K562 (cell line): ENCODE measurements at regions not wholly inside any gene's neighbourhood (a gene's known extent, or its start where the extent isn't known, plus 50 kb on each side); places are given as distances from the start of the nearest gene placed in this dataset.
A peak's percentile ranks its signal among the peaks of the same experiment; 100 is the strongest.

Source experiments
- ATAC-seq: fragments of 200-7000 bp; cut with Tn5 transposase; 3 replicates; pipeline ENCODE4 v1.9.1; 2020; ENCODE audit warnings: moderate library complexity
- BruUV-seq: library from RNA; stranded (reverse); fragments of 400-500 nt; replicated peaks from 2 replicates; lab custom pipeline; 2021; lab: Mats Ljungman, UMichigan
- CTCF ChIA-PET: fragments of 300-600 bp; formaldehyde crosslinking; extraction: SDS; loops from one replicate; lab custom pipeline; 2021; ENCODE audit warnings: low intra/inter-chr PET ratio; lab: Yijun Ruan, JAX
- POLR2A ChIA-PET: fragments of 300-600, 350-650 bp; sonication (Branson Sonifier 250); formaldehyde crosslinking; extraction: SDS; loops from one replicate; lab custom pipeline; 2021; ENCODE audit warnings: antibody characterized with exemption, inconsistent platforms; lab: Yijun Ruan, JAX
- DNase-seq, 4 experiments: peaks; one replicate each; pipeline versions ENCODE4 v3.0.0 to v3.0.0-alpha.2; 2011 to 2018; ENCODE audit warnings: low spot score in 3 of 4, mixed read lengths in 3 of 4; ENCODE audit errors: extremely low read depth in 1 of 4
- FAIRE-seq: peaks from 2 replicates; lab custom pipeline; 2011; peaks lifted over from hg19 to GRCh38; lab: Jason Lieb, UNC
- H2AFZ ChIP-seq: 2 replicates; pipeline ENCODE4 v1.6.0; 2011; ENCODE audit warnings: low read depth, low read length, control low read depth, inconsistent platforms
- H3K27ac ChIP-seq: fragments of 200-600 bp; 3 replicates; pipeline ENCODE4 v1.8.0; 2011; ENCODE audit warnings: low read depth, mild to moderate bottlenecking, control low read depth, inconsistent platforms, low read length, moderate library complexity, mixed read lengths; ENCODE audit errors: extremely low read depth
- H3K27me3 ChIP-seq, 2 experiments: fragments of 300-600 bp in 1 of 2; 2 replicates in 1 of 2; 3 replicates in 1 of 2; pipeline versions ENCODE4 v1.6.0 to v1.8.0; 2011; ENCODE audit warnings: inconsistent platforms in 2 of 2, low read length in 2 of 2, mild to moderate bottlenecking in 1 of 2, mixed read lengths in 1 of 2, moderate library complexity in 1 of 2; ENCODE audit not compliant: control insufficient read depth in 2 of 2, insufficient read depth in 2 of 2
- H3K36me3 ChIP-seq: fragments of 300-600 bp; 3 replicates; pipeline ENCODE4 v1.8.0; 2011; ENCODE audit warnings: mild to moderate bottlenecking, low read length, inconsistent platforms; ENCODE audit not compliant: control insufficient read depth, insufficient read depth
- H3K4me1 ChIP-seq, 2 experiments: fragments of 200-600 bp in 1 of 2; replicated peaks in 1 of 2; 2 replicates in 1 of 2; 3 replicates in 1 of 2; pipeline versions ENCODE4 v1.5.1 to v1.8.0; 2011; ENCODE audit warnings: inconsistent platforms in 2 of 2, low read length in 2 of 2, mild to moderate bottlenecking in 1 of 2, mixed read lengths in 1 of 2, moderate library complexity in 1 of 2; ENCODE audit not compliant: control insufficient read depth in 2 of 2, insufficient read depth in 2 of 2
- H3K4me2 ChIP-seq: 2 replicates; pipeline ENCODE4 v1.6.1; 2011; ENCODE audit warnings: low read length, control low read depth, inconsistent platforms, mixed read lengths; ENCODE audit not compliant: insufficient read depth
- H3K4me3 ChIP-seq: fragments of 200-600 bp; sonication (generic), shearing (Covaris generic); 2 replicates; pipeline ENCODE4 v1.5.1; 2016; ENCODE audit warnings: control low read depth, inconsistent platforms
- H3K79me2 ChIP-seq: fragments of 200-600 bp; 3 replicates; pipeline ENCODE4 v1.8.0; 2011; ENCODE audit warnings: low read length, inconsistent platforms; ENCODE audit not compliant: control insufficient read depth, insufficient read depth
- H3K9ac ChIP-seq, 2 experiments: 2 replicates each; pipeline versions ENCODE4 v1.6.0 to v1.6.1; 2011; ENCODE audit warnings: low read depth in 2 of 2, low read length in 2 of 2, control low read depth in 1 of 2, inconsistent platforms in 1 of 2, mild to moderate bottlenecking in 1 of 2, mixed read lengths in 1 of 2; ENCODE audit not compliant: insufficient read depth in 1 of 2
- H3K9me1 ChIP-seq: one replicate; pipeline ENCODE4 v1.6.0; 2011; ENCODE audit warnings: inconsistent platforms, mild to moderate bottlenecking, low read length, moderate library complexity; ENCODE audit not compliant: control insufficient read depth, insufficient read depth
- H3K9me3 ChIP-seq: replicated peaks from 2 replicates; pipeline ENCODE4 v1.5.1; 2011; ENCODE audit warnings: low read depth, low read length, inconsistent platforms; ENCODE audit not compliant: control insufficient read depth, insufficient read depth
- H4K20me1 ChIP-seq: replicated peaks from 2 replicates; pipeline ENCODE4 v1.6.1; 2011; ENCODE audit warnings: low read length, inconsistent platforms, mixed read lengths; ENCODE audit not compliant: control insufficient read depth, insufficient read depth
- AFF1 ChIP-seq, 2 experiments: fragments of 450-650 bp; IDR thresholded peaks; 2 replicates each; pipeline ENCODE4 v1.6.1; 2018; ENCODE audit warnings: mild to moderate bottlenecking in 2 of 2, low read depth in 1 of 2; ENCODE audit not compliant: partially characterized antibody in 2 of 2
- CEBPZ ChIP-seq: fragments of 150-350 bp; IDR thresholded peaks from 2 replicates; pipeline ENCODE4 v1.6.1; 2014; ENCODE audit warnings: low read depth, mild to moderate bottlenecking, low read length, borderline replicate concordance
- ELK3 ChIP-seq: fragments of 450-650 bp; formaldehyde crosslinking; IDR thresholded peaks from 2 replicates; pipeline ENCODE4 v1.4.0; 2020; ENCODE audit warnings: mild to moderate bottlenecking
- NCOA2 ChIP-seq, 2 experiments: fragments of 450-650 bp; IDR thresholded peaks; 2 replicates each; pipeline ENCODE4 v1.6.1; 2018; ENCODE audit warnings: mild to moderate bottlenecking in 2 of 2, moderate library complexity in 1 of 2; ENCODE audit not compliant: partially characterized antibody in 2 of 2
- NFXL1 ChIP-seq: fragments of 450-650 bp; formaldehyde crosslinking; IDR thresholded peaks from 2 replicates; pipeline ENCODE4 v1.4.0; 2021; ENCODE audit warnings: mild to moderate bottlenecking
- TFAP4 ChIP-seq: sonication (generic); formaldehyde crosslinking; IDR thresholded peaks from 2 replicates; pipeline ENCODE4 v1.8.0; 2022; ENCODE audit warnings: missing genetic modification reagents, mild to moderate bottlenecking, moderate library complexity, borderline replicate concordance
- USF2 ChIP-seq: sonication (generic); formaldehyde crosslinking; IDR thresholded peaks from 2 replicates; pipeline ENCODE4 v1.5.0; 2020; ENCODE audit warnings: missing genetic modification reagents
- ZBTB33 ChIP-seq: sonication (generic); formaldehyde crosslinking; IDR thresholded peaks from 2 replicates; pipeline ENCODE4 v1.8.1; 2023; ENCODE audit warnings: mild to moderate bottlenecking, missing genetic modification reagents
- WGBS: fragments of 100-300 bp; shearing (Covaris generic); methylation state at CpG from one replicate; pipeline ENCODE4 v1.1.6; 2016; ENCODE audit warnings: low coverage, mixed read lengths; ENCODE audit not compliant: insufficient coverage; ENCODE audit errors: missing lambda C conversion rate; 5-methylcytosine and 5-hydroxymethylcytosine counted together
- in situ Hi-C: fragments of 300-500 bp; cut with MboI; formaldehyde crosslinking; loops from 4 replicates; pipeline ENCODE4 v1.15.0; 2018; ENCODE audit warnings: inconsistent platforms, mixed read lengths
- intact Hi-C: fragments of 100-400 bp; cut with micrococcal nuclease; formaldehyde crosslinking; loops from 2 replicates; pipeline ENCODE4 v1.14.2; 2022

GRCh38 chr3:197354568-197355001, 56.2 kb upstream of the DLG1 start:
- no peak for DNase-seq
- H3K4me1 ChIP-seq = peaks cover 0 to 10% of the 10 kb centered on the region in 2 experiments; a peak in 2 of 5 replicates
- H3K27ac ChIP-seq = no peak overlapping the region
- TF ChIP-seq ELK3 (CRISPR knock-in tag) = no peak
- no peak for TF ChIP-seq CEBPZ
- TF ChIP-seq TFAP4 (CRISPR knock-in tag) = peak; percentile 18; the same call in 1 of the 2 replicates
- no peak for TF ChIP-seq USF2 (CRISPR knock-in tag)
- peak; percentile 44 for TF ChIP-seq ZBTB33 (CRISPR knock-in tag)
- TF ChIP-seq NCOA2 (IDR thresholded peaks at IDR 0.05; ENCODE audit: partially characterized antibody in 2 of 2) = no peak
- no peak for TF ChIP-seq AFF1 (IDR thresholded peaks at IDR 0.05; ENCODE audit: low read depth in 1 of 2, partially characterized antibody in 2 of 2)
- TF ChIP-seq NFXL1 (CRISPR knock-in tag) = no peak
- no peaks in the 10 kb centered on the region for H4K20me1 ChIP-seq
- ChIA-PET POLR2A (interaction anchor here (0.6 to 1.2 kb wide), 2 partner anchors 9 to 194 kb away, joined by 3 to 8 read pairs; no protein-coding TSS in a partner anchor), CTCF (no interaction called here)
- H3K27me3 ChIP-seq = peaks cover 2 to 11% of the 10 kb centered on the region in 2 experiments; a peak in 2 of 5 replicates
- H2AFZ ChIP-seq = peak overlapping the region; percentile 61; the same call in 1 of the 2 replicates
- H3K4me3 ChIP-seq = no peak overlapping the region
- H3K36me3 ChIP-seq = no peaks in the 10 kb centered on the region
- peak; percentile 31; the same call in 2 of the 3 replicates for ATAC-seq
- no TSS peak for BruUV-seq
- intact Hi-C loops = no loop called here
- 45% methylated on average over 18 of the region's 19 CpGs for WGBS
- H3K9me3 ChIP-seq = no peaks in the 10 kb centered on the region
- no peaks in the 10 kb centered on the region for H3K79me2 ChIP-seq
- no peaks in the 10 kb centered on the region for H3K9me1 ChIP-seq
- FAIRE-seq = no peak
- H3K9ac ChIP-seq = no peak overlapping the region
- in situ Hi-C loops = no loop called here
- H3K4me2 ChIP-seq = peak overlapping the region; percentile 2; the same call in 1 of the 2 replicates
